K562 (cell line): ENCODE measurements at regions not wholly inside any gene's neighbourhood (a gene's known extent, or its start where the extent isn't known, plus 50 kb on each side); places are given as distances from the start of the nearest gene placed in this dataset.

ENCODE experiments used
- ATAC-seq: fragments of 200-7000 bp; cut with Tn5 transposase; 3 replicates; pipeline ENCODE4 v1.9.1; 2020; ENCODE audit warnings: moderate library complexity
- BruUV-seq: library from RNA; stranded (reverse); fragments of 400-500 nt; replicated peaks from 2 replicates; lab custom pipeline; 2021; lab: Mats Ljungman, UMichigan
- CTCF ChIA-PET: fragments of 300-600 bp; formaldehyde crosslinking; extraction: SDS; loops from one replicate; lab custom pipeline; 2021; ENCODE audit warnings: low intra/inter-chr PET ratio; lab: Yijun Ruan, JAX
- POLR2A ChIA-PET: fragments of 300-600, 350-650 bp; sonication (Branson Sonifier 250); formaldehyde crosslinking; extraction: SDS; loops from one replicate; lab custom pipeline; 2021; ENCODE audit warnings: antibody characterized with exemption, inconsistent platforms; lab: Yijun Ruan, JAX
- DNase-seq, 4 experiments: peaks; one replicate each; pipeline versions ENCODE4 v3.0.0 to v3.0.0-alpha.2; 2011 to 2018; ENCODE audit warnings: low spot score in 3 of 4, mixed read lengths in 3 of 4; ENCODE audit errors: extremely low read depth in 1 of 4
- FAIRE-seq: peaks from 2 replicates; lab custom pipeline; 2011; peaks lifted over from hg19 to GRCh38; lab: Jason Lieb, UNC
- H2AFZ ChIP-seq: 2 replicates; pipeline ENCODE4 v1.6.0; 2011; ENCODE audit warnings: low read depth, low read length, control low read depth, inconsistent platforms
- H3K27ac ChIP-seq: fragments of 200-600 bp; 3 replicates; pipeline ENCODE4 v1.8.0; 2011; ENCODE audit warnings: low read depth, mild to moderate bottlenecking, control low read depth, inconsistent platforms, low read length, moderate library complexity, mixed read lengths; ENCODE audit errors: extremely low read depth
- H3K27me3 ChIP-seq, 2 experiments: fragments of 300-600 bp in 1 of 2; 2 replicates in 1 of 2; 3 replicates in 1 of 2; pipeline versions ENCODE4 v1.6.0 to v1.8.0; 2011; ENCODE audit warnings: inconsistent platforms in 2 of 2, low read length in 2 of 2, mild to moderate bottlenecking in 1 of 2, mixed read lengths in 1 of 2, moderate library complexity in 1 of 2; ENCODE audit not compliant: control insufficient read depth in 2 of 2, insufficient read depth in 2 of 2
- H3K36me3 ChIP-seq: fragments of 300-600 bp; 3 replicates; pipeline ENCODE4 v1.8.0; 2011; ENCODE audit warnings: mild to moderate bottlenecking, low read length, inconsistent platforms; ENCODE audit not compliant: control insufficient read depth, insufficient read depth
- H3K4me1 ChIP-seq, 2 experiments: fragments of 200-600 bp in 1 of 2; replicated peaks in 1 of 2; 2 replicates in 1 of 2; 3 replicates in 1 of 2; pipeline versions ENCODE4 v1.5.1 to v1.8.0; 2011; ENCODE audit warnings: inconsistent platforms in 2 of 2, low read length in 2 of 2, mild to moderate bottlenecking in 1 of 2, mixed read lengths in 1 of 2, moderate library complexity in 1 of 2; ENCODE audit not compliant: control insufficient read depth in 2 of 2, insufficient read depth in 2 of 2
- H3K4me2 ChIP-seq: 2 replicates; pipeline ENCODE4 v1.6.1; 2011; ENCODE audit warnings: low read length, control low read depth, inconsistent platforms, mixed read lengths; ENCODE audit not compliant: insufficient read depth
- H3K4me3 ChIP-seq: fragments of 200-600 bp; sonication (generic), shearing (Covaris generic); 2 replicates; pipeline ENCODE4 v1.5.1; 2016; ENCODE audit warnings: control low read depth, inconsistent platforms
- H3K79me2 ChIP-seq: fragments of 200-600 bp; 3 replicates; pipeline ENCODE4 v1.8.0; 2011; ENCODE audit warnings: low read length, inconsistent platforms; ENCODE audit not compliant: control insufficient read depth, insufficient read depth
- H3K9ac ChIP-seq, 2 experiments: 2 replicates each; pipeline versions ENCODE4 v1.6.0 to v1.6.1; 2011; ENCODE audit warnings: low read depth in 2 of 2, low read length in 2 of 2, control low read depth in 1 of 2, inconsistent platforms in 1 of 2, mild to moderate bottlenecking in 1 of 2, mixed read lengths in 1 of 2; ENCODE audit not compliant: insufficient read depth in 1 of 2
- H3K9me1 ChIP-seq: one replicate; pipeline ENCODE4 v1.6.0; 2011; ENCODE audit warnings: inconsistent platforms, mild to moderate bottlenecking, low read length, moderate library complexity; ENCODE audit not compliant: control insufficient read depth, insufficient read depth
- H3K9me3 ChIP-seq: replicated peaks from 2 replicates; pipeline ENCODE4 v1.5.1; 2011; ENCODE audit warnings: low read depth, low read length, inconsistent platforms; ENCODE audit not compliant: control insufficient read depth, insufficient read depth
- H4K20me1 ChIP-seq: replicated peaks from 2 replicates; pipeline ENCODE4 v1.6.1; 2011; ENCODE audit warnings: low read length, inconsistent platforms, mixed read lengths; ENCODE audit not compliant: control insufficient read depth, insufficient read depth
- CBFA2T2 ChIP-seq: fragments of 450-650 bp; conservative IDR thresholded peaks from 2 replicates; pipeline ENCODE4 v1.6.1; 2017; ENCODE audit warnings: mild to moderate bottlenecking
- CBFA2T3 ChIP-seq: fragments of 450-650 bp; IDR thresholded peaks from 2 replicates; pipeline ENCODE4 v1.6.1; 2017
- CBX3 ChIP-seq, 2 experiments: IDR thresholded peaks; 1 replicate in 1 of 2; 2 replicates in 1 of 2; pipeline ENCODE4 v1.6.1; 2012; ENCODE audit warnings: inconsistent platforms in 2 of 2, low read length in 2 of 2, borderline replicate concordance in 1 of 2, control low read depth in 1 of 2
- HEY1 ChIP-seq: fragments of 250-450 bp; sonication (Bioruptor Pico); IDR thresholded peaks from 2 replicates; pipeline ENCODE4 v1.5.0; 2020; ENCODE audit warnings: mild to moderate bottlenecking, moderate library complexity, borderline replicate concordance
- PKNOX1 ChIP-seq: fragments of 450-650 bp; IDR thresholded peaks from 2 replicates; pipeline ENCODE4 v1.6.1; 2016
- SP1 ChIP-seq: sonication (generic); formaldehyde crosslinking; IDR thresholded peaks from 2 replicates; pipeline ENCODE4 v1.8.1; 2022; ENCODE audit warnings: mild to moderate bottlenecking, missing genetic modification reagents
- TCF3 ChIP-seq: sonication (generic); formaldehyde crosslinking; IDR thresholded peaks from 2 replicates; pipeline ENCODE4 v1.4.0; 2020; ENCODE audit warnings: mild to moderate bottlenecking, missing genetic modification reagents
- ZNF175 ChIP-seq: fragments of 200-800 bp; sonication (Bioruptor generic); IDR thresholded peaks from 2 replicates; pipeline ENCODE4 v1.6.1; 2016; ENCODE audit warnings: low read depth, mild to moderate bottlenecking, missing genetic modification characterization, missing compliant biosample characterization
- WGBS: fragments of 100-300 bp; shearing (Covaris generic); methylation state at CpG from one replicate; pipeline ENCODE4 v1.1.6; 2016; ENCODE audit warnings: low coverage, mixed read lengths; ENCODE audit not compliant: insufficient coverage; ENCODE audit errors: missing lambda C conversion rate; 5-methylcytosine and 5-hydroxymethylcytosine counted together
- in situ Hi-C: fragments of 300-500 bp; cut with MboI; formaldehyde crosslinking; loops from 4 replicates; pipeline ENCODE4 v1.15.0; 2018; ENCODE audit warnings: inconsistent platforms, mixed read lengths
- intact Hi-C: fragments of 100-400 bp; cut with micrococcal nuclease; formaldehyde crosslinking; loops from 2 replicates; pipeline ENCODE4 v1.14.2; 2022
- TF ChIP-seq, protein P1 (sequence below): fragments of 150-350 bp; IDR thresholded peaks from 2 replicates; pipeline ENCODE4 v1.6.1; 2014; ENCODE audit warnings: low read depth, mild to moderate bottlenecking, low read length, borderline replicate concordance

DNA sequence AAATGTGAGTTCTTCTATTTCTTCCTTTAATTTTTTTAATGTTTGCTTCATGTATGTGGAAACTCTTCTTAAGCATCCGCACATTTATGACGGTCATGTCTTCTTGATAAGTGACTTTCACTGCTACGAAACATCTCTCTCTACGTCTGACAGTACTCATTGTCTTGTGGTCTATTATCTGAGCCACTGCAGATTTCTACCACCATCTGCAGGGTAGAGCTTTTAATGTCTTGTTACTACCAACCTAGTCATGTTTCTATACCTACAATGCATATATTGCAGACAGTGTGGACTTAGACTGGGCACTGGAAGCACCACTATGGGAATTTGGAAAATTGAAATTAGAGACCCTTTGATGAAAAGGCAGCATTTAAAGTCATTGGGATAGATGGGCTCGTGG, 75.4 kb upstream of the ARHGEF7 start (continued):
- TF ChIP-seq, protein P1, sequence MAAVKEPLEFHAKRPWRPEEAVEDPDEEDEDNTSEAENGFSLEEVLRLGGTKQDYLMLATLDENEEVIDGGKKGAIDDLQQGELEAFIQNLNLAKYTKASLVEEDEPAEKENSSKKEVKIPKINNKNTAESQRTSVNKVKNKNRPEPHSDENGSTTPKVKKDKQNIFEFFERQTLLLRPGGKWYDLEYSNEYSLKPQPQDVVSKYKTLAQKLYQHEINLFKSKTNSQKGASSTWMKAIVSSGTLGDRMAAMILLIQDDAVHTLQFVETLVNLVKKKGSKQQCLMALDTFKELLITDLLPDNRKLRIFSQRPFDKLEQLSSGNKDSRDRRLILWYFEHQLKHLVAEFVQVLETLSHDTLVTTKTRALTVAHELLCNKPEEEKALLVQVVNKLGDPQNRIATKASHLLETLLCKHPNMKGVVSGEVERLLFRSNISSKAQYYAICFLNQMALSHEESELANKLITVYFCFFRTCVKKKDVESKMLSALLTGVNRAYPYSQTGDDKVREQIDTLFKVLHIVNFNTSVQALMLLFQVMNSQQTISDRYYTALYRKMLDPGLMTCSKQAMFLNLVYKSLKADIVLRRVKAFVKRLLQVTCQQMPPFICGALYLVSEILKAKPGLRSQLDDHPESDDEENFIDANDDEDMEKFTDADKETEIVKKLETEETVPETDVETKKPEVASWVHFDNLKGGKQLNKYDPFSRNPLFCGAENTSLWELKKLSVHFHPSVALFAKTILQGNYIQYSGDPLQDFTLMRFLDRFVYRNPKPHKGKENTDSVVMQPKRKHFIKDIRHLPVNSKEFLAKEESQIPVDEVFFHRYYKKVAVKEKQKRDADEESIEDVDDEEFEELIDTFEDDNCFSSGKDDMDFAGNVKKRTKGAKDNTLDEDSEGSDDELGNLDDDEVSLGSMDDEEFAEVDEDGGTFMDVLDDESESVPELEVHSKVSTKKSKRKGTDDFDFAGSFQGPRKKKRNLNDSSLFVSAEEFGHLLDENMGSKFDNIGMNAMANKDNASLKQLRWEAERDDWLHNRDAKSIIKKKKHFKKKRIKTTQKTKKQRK = no peak
- TF ChIP-seq SP1 (CRISPR knock-in tag) (no peak), ZNF175 (peak; percentile 85), CBFA2T3 (peak; percentile 45)

- peak; percentile 32 for ATAC-seq
Measured at GRCh38 chr13:111038887-111039286, 76.2 kb upstream of the ARHGEF7 start.

More at GRCh38 chr13:111038887-111039286, 76.2 kb upstream of the ARHGEF7 start:
- Histone ChIP-seq H3K27me3 (no peaks in the 10 kb centered on the region), H3K4me2 (no peak overlapping the region), H4K20me1 (no peaks in the 10 kb centered on the region), H3K4me1 (peaks cover 16 to 21% of the 10 kb centered on the region in 2 experiments; a peak in 4 of 5 replicates), H2AFZ (peak overlapping the region; percentile 68), H3K9me3 (no peaks in the 10 kb centered on the region), H3K36me3 (no peaks in the 10 kb centered on the region), H3K9me1 (no peaks in the 10 kb centered on the region), H3K79me2 (no peaks in the 10 kb centered on the region), H3K27ac (no peak overlapping the region), H3K9ac (peak overlapping the region in 1 of 2 experiments; percentile 27; a peak in 1 of 4 replicates), H3K4me3 (no peak overlapping the region)
- TF ChIP-seq PKNOX1 (peak; percentile 44; the same call in 1 of the 2 replicates), CBFA2T2 (0 out of 2 replicates have a peak, but pooled peaks have one; percentile 21), HEY1 (no peak), CBFA2T3 (peak; percentile 66), TCF3 (CRISPR knock-in tag) (peak; percentile 43; the same call in 1 of the 2 replicates), CBX3 (IDR thresholded peaks at IDR 0.05; ENCODE audit: borderline replicate concordance in 1 of 2, low read length in 2 of 2) (no peak)
- FAIRE-seq (peak; percentile 67), DNase-seq (peak in 2 of 4 experiments; percentile 31 to 63)
- 11% methylated on average over 6 of the region's 7 CpGs for WGBS
- no TSS peak for BruUV-seq
- POLR2A ChIA-PET = interaction anchor here (0.6 kb wide), 1 partner anchor 247 kb away, joined by 4 read pairs; no protein-coding TSS in a partner anchor
- intact Hi-C loops (loop anchor here (5.0 kb wide), 1 partner anchor 72 kb away; no protein-coding TSS in a partner anchor), in situ Hi-C loops (no loop called here)
- CTCF ChIA-PET = no interaction called here
